H1 (cell line): ENCODE measurements at regions not wholly inside any gene's neighbourhood (a gene's known extent, or its start where the extent isn't known, plus 50 kb on each side); places are given as distances from the start of the nearest gene placed in this dataset.

Source experiments
- CTCF ChIA-PET: fragments of 300-600 bp; sonication (Branson Sonifier 250); formaldehyde crosslinking; loops from one replicate; lab custom pipeline; 2021; ENCODE audit not compliant: partially characterized antibody; lab: Charles Lee
- POLR2A ChIA-PET: fragments of 300-600 bp; sonication (Branson Sonifier 250); formaldehyde crosslinking; loops from one replicate; lab custom pipeline; 2021; ENCODE audit warnings: inconsistent platforms; ENCODE audit not compliant: partially characterized antibody; lab: Charles Lee
- DNase-seq, 2 experiments: peaks; one replicate each; pipeline versions ENCODE4 v3.0.0 to v3.0.0-alpha.2; 2010 to 2022; ENCODE audit warnings: low spot score in 2 of 2, low read depth in 1 of 2, mixed read lengths in 1 of 2
- FAIRE-seq: peaks from 2 replicates; lab custom pipeline; 2011; peaks lifted over from hg19 to GRCh38; lab: Jason Lieb, UNC
- H2AFZ ChIP-seq: 2 replicates; pipeline ENCODE4 v1.8.1; 2012; ENCODE audit warnings: low read length, inconsistent platforms
- H2AK5ac ChIP-seq: 2 replicates; pipeline ENCODE4 v1.6.1; 2013; ENCODE audit warnings: low read depth, low read length
- H2BK120ac ChIP-seq: replicated peaks from 2 replicates; pipeline ENCODE3; 2013; ENCODE audit warnings: low read depth, low read length, inconsistent platforms
- H2BK12ac ChIP-seq: 2 replicates; pipeline ENCODE4 v1.6.1; 2013; ENCODE audit warnings: low read depth, low read length
- H2BK15ac ChIP-seq: 2 replicates; pipeline ENCODE4 v1.6.1; 2013; ENCODE audit warnings: low read length
- H2BK20ac ChIP-seq: 2 replicates; pipeline ENCODE4 v1.6.1; 2013; ENCODE audit warnings: low read length
- H2BK5ac ChIP-seq: 2 replicates; pipeline ENCODE4 v1.6.1; 2013; ENCODE audit warnings: low read depth, low read length
- H3K14ac ChIP-seq: 2 replicates; pipeline ENCODE4 v1.6.1; 2013; ENCODE audit warnings: inconsistent platforms; ENCODE audit not compliant: insufficient read length
- H3K18ac ChIP-seq: 2 replicates; pipeline ENCODE4 v1.6.1; 2013; ENCODE audit warnings: low read length; ENCODE audit errors: extremely low read depth
- H3K23ac ChIP-seq: 2 replicates; pipeline ENCODE4 v1.6.1; 2013; ENCODE audit warnings: inconsistent platforms; ENCODE audit not compliant: insufficient read length
- H3K23me2 ChIP-seq: 2 replicates; pipeline ENCODE4 v1.6.1; 2013; ENCODE audit warnings: low read depth, low read length
- H3K27ac ChIP-seq: 2 replicates; pipeline ENCODE4 v1.6.1; 2011; ENCODE audit warnings: low read depth, low read length, inconsistent platforms
- H3K27me3 ChIP-seq, 4 experiments: replicated peaks in 1 of 4; 1 replicate in 1 of 4; 2 replicates in 3 of 4; pipeline versions ENCODE4 v1.6.1 to v1.8.1; 2011 to 2013; ENCODE audit warnings: low read length in 3 of 4, mild to moderate bottlenecking in 3 of 4, inconsistent platforms in 2 of 4, mixed read lengths in 2 of 4, moderate library complexity in 1 of 4; ENCODE audit not compliant: control insufficient read depth in 3 of 4, insufficient read depth in 3 of 4; ENCODE audit errors: extremely low read depth in 1 of 4
- H3K36me3 ChIP-seq, 4 experiments: 2 replicates each; pipeline versions ENCODE4 v1.6.1 to v1.8.1; 2011 to 2013; ENCODE audit warnings: mild to moderate bottlenecking in 4 of 4, low read length in 3 of 4, moderate library complexity in 2 of 4, control low read depth in 1 of 4, inconsistent platforms in 1 of 4; ENCODE audit not compliant: insufficient read depth in 4 of 4, control insufficient read depth in 2 of 4
- H3K4ac ChIP-seq: replicated peaks from 2 replicates; pipeline ENCODE3; 2013; ENCODE audit warnings: low read length, low read depth, mixed read lengths, inconsistent platforms; ENCODE audit not compliant: insufficient read length
- H3K4me1 ChIP-seq, 4 experiments: replicated peaks in 1 of 4; 1 replicate in 1 of 4; 2 replicates in 3 of 4; pipeline versions ENCODE4 v1.6.1 to v1.8.1; 2011 to 2013; ENCODE audit warnings: low read length in 3 of 4, inconsistent platforms in 2 of 4, mixed read lengths in 1 of 4; ENCODE audit not compliant: insufficient read depth in 4 of 4, control insufficient read depth in 3 of 4
- H3K4me2 ChIP-seq, 2 experiments: 2 replicates each; pipeline versions ENCODE4 v1.6.1 to v1.8.1; 2011 to 2013; ENCODE audit warnings: low read depth in 2 of 2, low read length in 2 of 2, control low read depth in 1 of 2, inconsistent platforms in 1 of 2, mild to moderate bottlenecking in 1 of 2; ENCODE audit not compliant: insufficient read depth in 1 of 2
- H3K4me3 ChIP-seq, 4 experiments: fragments of 200-600, 300-600 bp in 1 of 4; sonication (generic), shearing (Covaris generic), sonication (Bioruptor Twin) in 1 of 4; 2 replicates each; pipeline versions ENCODE4 v1.5.1 to v1.8.1; 2011 to 2016; ENCODE audit warnings: low read length in 4 of 4, low read depth in 3 of 4, control low read depth in 2 of 4, inconsistent platforms in 2 of 4, mild to moderate bottlenecking in 2 of 4, mixed read lengths in 1 of 4, moderate library complexity in 1 of 4; ENCODE audit not compliant: insufficient read depth in 2 of 4; ENCODE audit errors: extremely low read depth in 1 of 4
- H3K56ac ChIP-seq: replicated peaks from 2 replicates; pipeline ENCODE3; 2013; ENCODE audit warnings: low read depth, mild to moderate bottlenecking, mixed read lengths, low read length, inconsistent platforms; ENCODE audit not compliant: insufficient read length
- H3K79me1 ChIP-seq: 2 replicates; pipeline ENCODE4 v1.6.1; 2013; ENCODE audit warnings: low read depth, low read length, control low read depth
- H3K79me2 ChIP-seq, 2 experiments: 2 replicates each; pipeline versions ENCODE4 v1.6.1 to v1.8.1; 2012 to 2013; ENCODE audit warnings: low read length in 2 of 2, mild to moderate bottlenecking in 2 of 2, inconsistent platforms in 1 of 2; ENCODE audit not compliant: insufficient read depth in 2 of 2, control insufficient read depth in 1 of 2
- H3K9ac ChIP-seq, 4 experiments: replicated peaks in 1 of 4; 1 replicate in 1 of 4; 2 replicates in 3 of 4; pipeline versions ENCODE4 v1.6.1 to v1.8.1; 2011 to 2013; ENCODE audit warnings: low read depth in 3 of 4, low read length in 3 of 4, control low read depth in 2 of 4, mild to moderate bottlenecking in 2 of 4, moderate library complexity in 2 of 4, inconsistent platforms in 1 of 4; ENCODE audit errors: extremely low read depth in 1 of 4
- H3K9me3 ChIP-seq, 2 experiments: 2 replicates each; pipeline versions ENCODE4 v1.6.1 to v1.8.1; 2012 to 2013; ENCODE audit warnings: mild to moderate bottlenecking in 2 of 2, moderate library complexity in 2 of 2, control low read depth in 1 of 2, inconsistent platforms in 1 of 2, low read depth in 1 of 2, low read length in 1 of 2, mixed read lengths in 1 of 2; ENCODE audit not compliant: insufficient read depth in 2 of 2
- H4K20me1 ChIP-seq, 2 experiments: replicated peaks in 1 of 2; 2 replicates each; pipeline versions ENCODE3 to v1.8.1; 2011 to 2013; ENCODE audit warnings: inconsistent platforms in 2 of 2, low read length in 2 of 2, mild to moderate bottlenecking in 1 of 2; ENCODE audit not compliant: insufficient read depth in 2 of 2, control insufficient read depth in 1 of 2
- H4K5ac ChIP-seq: 2 replicates; pipeline ENCODE4 v1.6.1; 2013; ENCODE audit warnings: low read length, low read depth, mixed read lengths, inconsistent platforms; ENCODE audit not compliant: insufficient read length
- H4K8ac ChIP-seq: 2 replicates; pipeline ENCODE4 v1.8.0; 2013; ENCODE audit warnings: mild to moderate bottlenecking, moderate library complexity, low read length, inconsistent platforms; ENCODE audit not compliant: insufficient read depth; ENCODE audit errors: extremely low read depth
- H4K91ac ChIP-seq: replicated peaks from 2 replicates; pipeline ENCODE3; 2013; ENCODE audit warnings: low read length, mixed read lengths, inconsistent platforms; ENCODE audit not compliant: insufficient read length
- TCF12 ChIP-seq: IDR thresholded peaks from 2 replicates; pipeline ENCODE4 v1.6.1; 2011; ENCODE audit warnings: low read depth, mild to moderate bottlenecking, low read length
- WGBS, 2 experiments: shearing (Covaris generic) in 1 of 2; methylation state at CpG; one replicate each; pipeline versions ENCODE4 v1.1.6 to v1.1.7; 2013 to 2015; ENCODE audit warnings: low lambda C conversion rate in 2 of 2, mixed read lengths in 2 of 2, inconsistent platforms in 1 of 2, low coverage in 1 of 2, missing lambda C conversion rate in 1 of 2; ENCODE audit not compliant: insufficient replicate concordance in 2 of 2, insufficient coverage in 1 of 2, insufficient read length in 1 of 2; ENCODE audit errors: extremely low coverage in 1 of 2, missing lambda C conversion rate in 1 of 2; 5-methylcytosine and 5-hydroxymethylcytosine counted together

DNA sequence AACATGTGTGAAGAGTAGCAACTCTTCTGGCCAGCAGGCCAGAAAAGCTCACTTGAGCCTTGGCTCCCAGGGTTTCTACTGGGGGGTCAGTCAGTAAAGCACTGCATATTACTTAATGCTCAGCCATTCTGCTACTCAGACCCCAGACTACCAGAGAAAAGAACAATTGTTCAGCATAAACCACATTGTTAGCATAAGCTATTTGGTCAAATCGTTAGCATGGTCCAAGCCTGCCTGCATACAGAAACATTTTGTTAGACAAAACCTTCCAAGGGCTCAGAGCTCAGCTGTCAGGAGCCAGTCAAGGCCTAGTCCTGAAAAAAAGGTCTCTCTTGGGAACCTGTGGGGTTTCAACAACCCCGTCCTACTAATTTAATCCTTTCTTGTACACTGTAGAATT is 449.3 kb downstream of the PRR16 start:
- H2BK12ac ChIP-seq = no peak overlapping the region
- H2BK20ac ChIP-seq = no peak overlapping the region
- H2AFZ ChIP-seq = no peak overlapping the region
- ChIA-PET POLR2A (no interaction called here), CTCF (interaction anchor here (1.3 kb wide), 1 partner anchor 10 kb away, joined by 4 read pairs; no protein-coding TSS in a partner anchor)
- no peak overlapping the region for H4K5ac ChIP-seq
- H3K27me3 ChIP-seq = no peaks in the 10 kb centered on the region
- H3K4me1 ChIP-seq = no peaks in the 10 kb centered on the region; a peak in 1 of 7 replicates
- H3K36me3 ChIP-seq = no peaks in the 10 kb centered on the region
- H2BK15ac ChIP-seq = no peak overlapping the region
- no peaks in the 10 kb centered on the region for H4K20me1 ChIP-seq
- no peak overlapping the region for H3K14ac ChIP-seq
- no peak overlapping the region for H3K4me2 ChIP-seq
- H3K23ac ChIP-seq = no peak overlapping the region
- no peak overlapping the region for H2BK120ac ChIP-seq
- H3K4ac ChIP-seq = no peak overlapping the region
- H2BK5ac ChIP-seq = no peak overlapping the region
- no peak overlapping the region for H2AK5ac ChIP-seq
- WGBS, 2 experiments = 80% methylated on average over 2 of the region's 2 CpGs; no CpG with 5 or more reads in 1 of the 2 experiments
- H3K9me3 ChIP-seq = no peaks in the 10 kb centered on the region
- H4K8ac ChIP-seq = no peak overlapping the region
- H3K79me1 ChIP-seq = no peaks in the 10 kb centered on the region
- H3K18ac ChIP-seq = no peak overlapping the region
- no peak for TF ChIP-seq TCF12
- FAIRE-seq = no peak
- no peak for DNase-seq
- H3K9ac ChIP-seq = no peak overlapping the region
- H3K56ac ChIP-seq = no peak overlapping the region
- H3K27ac ChIP-seq = no peak overlapping the region
- H4K91ac ChIP-seq = no peak overlapping the region
- H3K4me3 ChIP-seq = no peak overlapping the region
- no peaks in the 10 kb centered on the region for H3K23me2 ChIP-seq
- no peaks in the 10 kb centered on the region for H3K79me2 ChIP-seq
